22Rv1 (cell line): ENCODE measurements at regions not wholly inside any gene's neighbourhood (a gene's known extent, or its start where the extent isn't known, plus 50 kb on each side); places are given as distances from the start of the nearest gene placed in this dataset.

Experiments
- H3K27ac ChIP-seq: fragments of 450-650 bp; 2 replicates; pipeline ENCODE4 v1.5.1; 2017
- ZFX ChIP-seq: fragments of 450-650 bp; IDR thresholded peaks from 2 replicates; pipeline ENCODE4 v1.6.1; 2017; ENCODE audit warnings: antibody characterized with exemption, borderline replicate concordance
- TF ChIP-seq, protein P1 (sequence below): fragments of 450-650 bp; IDR thresholded peaks from 2 replicates; pipeline ENCODE4 v1.5.1; 2017; ENCODE audit warnings: mild to moderate bottlenecking

DNA sequence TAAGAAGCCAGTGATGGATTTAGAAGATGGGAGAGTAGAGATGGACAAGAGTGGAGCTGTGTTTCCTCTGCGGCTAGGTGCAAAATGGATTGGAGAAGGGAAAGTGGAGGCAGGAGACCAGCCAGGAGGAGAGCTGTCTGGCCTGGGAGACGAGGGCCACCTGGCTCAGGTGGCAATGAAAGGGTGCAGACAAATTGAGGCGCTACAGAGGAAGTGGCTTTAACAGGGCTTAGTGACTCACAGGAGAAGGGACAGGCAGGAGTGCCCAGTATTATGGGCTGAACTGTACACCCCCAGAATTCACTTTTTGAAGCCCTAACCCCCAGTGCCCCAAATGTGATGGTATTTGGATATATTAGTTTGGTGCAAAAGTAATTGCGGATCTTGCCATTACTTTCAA, 65.6 kb upstream of the DUSP5 start:
- H3K27ac ChIP-seq = no peak overlapping the region
- no peak for TF ChIP-seq ZFX
- TF ChIP-seq, protein P1, sequence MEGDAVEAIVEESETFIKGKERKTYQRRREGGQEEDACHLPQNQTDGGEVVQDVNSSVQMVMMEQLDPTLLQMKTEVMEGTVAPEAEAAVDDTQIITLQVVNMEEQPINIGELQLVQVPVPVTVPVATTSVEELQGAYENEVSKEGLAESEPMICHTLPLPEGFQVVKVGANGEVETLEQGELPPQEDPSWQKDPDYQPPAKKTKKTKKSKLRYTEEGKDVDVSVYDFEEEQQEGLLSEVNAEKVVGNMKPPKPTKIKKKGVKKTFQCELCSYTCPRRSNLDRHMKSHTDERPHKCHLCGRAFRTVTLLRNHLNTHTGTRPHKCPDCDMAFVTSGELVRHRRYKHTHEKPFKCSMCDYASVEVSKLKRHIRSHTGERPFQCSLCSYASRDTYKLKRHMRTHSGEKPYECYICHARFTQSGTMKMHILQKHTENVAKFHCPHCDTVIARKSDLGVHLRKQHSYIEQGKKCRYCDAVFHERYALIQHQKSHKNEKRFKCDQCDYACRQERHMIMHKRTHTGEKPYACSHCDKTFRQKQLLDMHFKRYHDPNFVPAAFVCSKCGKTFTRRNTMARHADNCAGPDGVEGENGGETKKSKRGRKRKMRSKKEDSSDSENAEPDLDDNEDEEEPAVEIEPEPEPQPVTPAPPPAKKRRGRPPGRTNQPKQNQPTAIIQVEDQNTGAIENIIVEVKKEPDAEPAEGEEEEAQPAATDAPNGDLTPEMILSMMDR = no peak

DNA sequence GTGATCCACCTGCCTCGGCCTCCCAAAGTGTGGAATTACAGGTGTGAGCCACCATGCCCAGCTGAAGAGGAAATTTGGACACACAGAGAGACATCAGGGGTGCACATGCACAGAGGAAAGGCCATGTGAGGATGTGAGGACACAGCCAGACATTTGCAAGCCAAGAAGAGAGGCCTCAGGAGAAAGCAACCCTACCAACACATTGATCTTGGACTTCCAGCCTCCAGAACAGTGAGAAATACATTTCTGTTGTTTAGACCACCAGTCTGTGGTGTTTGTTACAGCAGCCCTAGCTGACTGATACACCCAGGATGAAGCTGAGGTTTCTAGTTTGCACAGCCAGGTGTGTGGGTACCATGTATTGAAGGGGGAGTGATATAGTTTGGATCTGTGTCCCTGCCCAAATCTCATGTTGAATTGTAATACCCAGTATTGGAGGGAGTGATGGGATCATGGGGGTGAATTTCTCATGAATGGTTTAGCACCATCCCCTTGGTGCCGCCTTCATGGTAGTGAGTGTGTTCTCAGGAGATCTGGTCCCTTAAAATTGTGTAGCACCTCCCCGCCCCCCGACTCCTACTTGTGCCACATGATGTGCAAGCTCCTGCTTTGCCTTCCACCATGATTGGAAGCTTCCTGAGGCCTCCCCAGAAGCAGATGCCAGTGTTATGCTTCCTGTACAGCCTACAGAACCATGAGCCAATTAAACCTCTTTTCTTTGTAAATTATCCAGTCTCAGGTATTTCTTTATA, 64.7 kb upstream of the DUSP5 start:
- no peak overlapping the region for H3K27ac ChIP-seq
- TF ChIP-seq, protein P1 = no peak

DNA sequence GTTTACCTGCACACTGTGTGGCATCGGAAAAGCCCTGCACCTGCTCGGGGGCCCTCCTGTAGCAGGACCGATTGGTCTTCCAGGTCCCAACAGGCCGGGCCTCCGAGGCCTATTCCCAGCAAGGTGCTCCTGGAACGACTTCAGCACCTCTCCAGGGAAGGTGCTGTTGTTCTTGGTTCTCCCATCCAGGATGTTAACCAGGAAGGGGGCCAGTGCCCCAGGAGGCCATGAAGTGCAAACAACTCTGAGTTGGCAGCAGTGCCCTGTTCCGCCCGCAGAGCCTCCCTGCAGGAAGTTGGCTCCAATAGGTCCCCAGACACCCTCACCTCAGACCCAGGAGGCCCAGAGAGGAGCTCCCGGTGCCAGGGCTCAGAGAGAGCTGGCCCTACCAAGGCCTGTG, 64.0 kb upstream of the DUSP5 start:
- H3K27ac ChIP-seq = no peak overlapping the region
- TF ChIP-seq, protein P1 = no peak
- TF ChIP-seq ZFX = no peak

DNA sequence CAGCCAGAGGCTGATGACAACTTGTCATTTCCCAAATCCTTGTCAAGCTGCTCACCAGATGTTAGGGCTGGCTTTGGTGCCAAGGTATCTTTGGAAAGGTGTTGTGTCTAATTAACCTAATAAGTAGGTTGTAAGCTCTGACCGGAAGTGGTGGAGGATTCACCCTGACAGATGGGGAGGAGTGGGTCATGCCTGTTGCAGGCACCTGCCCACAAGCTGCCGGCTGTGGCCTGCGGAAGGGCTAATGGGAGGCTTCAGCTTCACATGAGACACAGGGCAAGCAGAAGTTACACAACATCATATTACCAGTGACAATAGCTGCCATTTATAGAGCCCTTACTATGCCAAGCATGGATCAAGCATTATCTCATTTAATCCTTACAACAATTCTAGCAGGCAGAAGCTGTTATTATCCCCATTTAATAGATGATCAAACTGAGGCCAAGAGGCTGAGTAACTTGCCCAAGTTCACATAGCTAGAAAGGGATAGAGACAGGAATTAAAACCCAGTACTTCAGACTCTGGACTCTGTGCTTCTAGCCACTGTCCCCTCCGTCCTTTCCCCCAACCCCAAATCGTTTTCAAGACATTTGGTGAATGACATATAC, 63.1 kb upstream of the DUSP5 start:
- TF ChIP-seq, protein P1 = no peak
- TF ChIP-seq ZFX = no peak
- H3K27ac ChIP-seq = no peak overlapping the region

DNA sequence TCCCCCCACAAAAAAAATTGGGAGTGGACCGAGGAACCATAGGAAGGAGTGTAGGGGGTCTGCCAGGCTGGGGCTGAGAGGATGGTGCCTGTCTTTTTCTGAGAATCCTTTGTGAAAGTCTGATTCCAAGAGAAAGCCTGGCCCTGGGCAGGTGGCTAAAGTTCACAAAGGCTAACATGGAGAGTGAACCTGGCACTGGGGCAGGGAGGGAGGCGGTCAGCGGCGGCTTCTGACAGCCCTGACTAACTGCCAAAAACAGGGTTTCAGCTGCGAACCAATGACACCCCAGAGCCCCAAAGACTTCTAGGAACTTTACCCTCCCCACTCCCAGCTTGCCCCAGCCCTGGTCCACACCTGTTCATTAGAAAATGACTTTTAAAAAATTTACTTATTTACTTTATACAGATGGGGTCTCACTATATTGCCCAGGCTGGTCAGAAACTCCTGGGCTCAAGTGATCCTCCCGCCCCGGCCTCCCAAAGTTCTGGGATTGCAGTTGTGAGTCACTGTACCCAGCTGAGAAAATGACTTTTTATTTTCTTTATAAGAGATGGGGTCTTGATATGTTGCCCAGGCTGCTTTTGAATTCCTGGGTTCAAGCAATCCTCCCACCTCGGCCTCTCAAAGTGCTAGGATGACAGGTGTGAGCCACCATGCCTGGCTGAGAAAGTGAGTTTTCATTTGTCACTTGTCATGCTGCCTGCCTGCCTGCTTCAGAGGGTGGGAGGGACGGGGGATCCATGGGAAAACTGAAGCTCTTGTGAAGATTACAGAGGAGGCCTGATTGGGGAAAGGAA, 61.0 kb upstream of the DUSP5 start:
- TF ChIP-seq, protein P1 = no peak
- TF ChIP-seq ZFX = no peak
- no peak overlapping the region for H3K27ac ChIP-seq

DNA sequence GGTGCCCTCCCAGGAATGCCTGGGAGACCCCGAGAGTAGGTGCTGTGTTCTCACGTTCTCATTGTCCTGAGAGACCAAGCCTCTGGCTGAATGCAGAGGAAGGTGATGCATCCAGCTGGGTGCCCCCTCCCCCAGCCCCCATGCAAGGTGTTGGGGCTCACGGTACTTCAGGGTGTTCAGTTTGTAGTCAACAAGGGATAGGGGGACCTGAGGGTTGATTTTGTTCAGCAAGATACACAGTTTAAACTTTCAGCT, 60.4 kb upstream of the DUSP5 start:
- TF ChIP-seq, protein P1 = no peak

DNA sequence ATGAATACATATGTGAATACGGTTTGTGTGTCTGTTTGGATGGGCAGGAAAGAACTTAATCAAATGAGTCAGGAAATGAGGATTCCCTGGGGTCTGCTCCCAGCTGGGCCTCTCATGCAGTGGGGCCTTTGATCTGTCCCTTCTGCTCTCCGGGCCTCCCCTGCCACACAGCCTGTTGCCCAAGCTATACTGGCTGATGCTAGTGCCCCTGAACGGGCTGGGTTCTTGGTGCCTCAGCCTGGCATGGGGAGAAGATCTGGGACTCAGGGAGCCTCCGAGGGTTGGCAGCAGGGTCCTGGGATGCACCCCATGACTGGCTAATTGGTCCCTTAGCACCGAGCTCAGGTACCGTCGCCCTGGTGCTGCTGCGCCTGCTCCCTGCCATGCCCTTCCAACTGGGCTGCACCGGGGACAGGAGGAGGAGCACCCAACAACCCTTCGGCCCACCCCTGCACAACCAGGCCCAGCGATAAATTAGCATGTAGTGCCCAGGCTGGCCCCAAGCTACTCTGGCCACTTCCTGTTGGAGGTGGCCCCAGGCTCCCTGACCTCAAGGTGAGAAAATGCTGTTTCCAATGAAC, 59.9 kb upstream of the DUSP5 start:
- H3K27ac ChIP-seq = no peak overlapping the region
- TF ChIP-seq ZFX = no peak
- TF ChIP-seq, protein P1 = no peak

More for the DNA sequence above, 60.4 kb upstream of the DUSP5 start:
- H3K27ac ChIP-seq = no peak overlapping the region
